ENCODE measurements at regions not wholly inside any gene's neighbourhood (a gene's known extent, or its start where the extent isn't known, plus 50 kb on each side); places are given as distances from the start of the nearest gene placed in this dataset.
"Not testable (repeated sequence)": the region's sequence is repeated elsewhere in the genome, so short reads cannot be mapped to it uniquely, and the experiment has no call there.

DNA sequence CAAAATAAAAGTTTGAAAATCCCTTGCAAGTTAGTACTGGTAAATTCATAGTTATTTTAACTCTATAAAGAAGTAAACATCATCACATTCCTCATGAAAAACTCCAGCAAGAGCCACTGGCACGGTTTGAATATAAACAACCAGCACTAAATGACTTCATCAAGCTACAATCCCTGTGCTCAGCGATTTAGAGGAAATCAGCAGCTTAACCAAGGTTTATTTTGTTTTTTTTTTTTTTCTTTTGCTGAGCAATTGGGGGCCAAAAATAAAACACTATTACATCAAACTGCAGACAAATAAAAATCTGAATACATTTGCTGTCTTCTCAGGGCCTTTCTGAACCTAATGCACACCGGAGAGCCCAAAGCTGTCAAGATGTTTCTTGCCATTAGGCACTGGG is 106.2 kb upstream of the SLC24A2 start:
- H3K27me3 ChIP-seq (ENCODE audit: control insufficient read depth in 1 of 2, insufficient read depth in 2 of 2, low read length in 2 of 2) = no peaks in the 10 kb centered on the region

DNA sequence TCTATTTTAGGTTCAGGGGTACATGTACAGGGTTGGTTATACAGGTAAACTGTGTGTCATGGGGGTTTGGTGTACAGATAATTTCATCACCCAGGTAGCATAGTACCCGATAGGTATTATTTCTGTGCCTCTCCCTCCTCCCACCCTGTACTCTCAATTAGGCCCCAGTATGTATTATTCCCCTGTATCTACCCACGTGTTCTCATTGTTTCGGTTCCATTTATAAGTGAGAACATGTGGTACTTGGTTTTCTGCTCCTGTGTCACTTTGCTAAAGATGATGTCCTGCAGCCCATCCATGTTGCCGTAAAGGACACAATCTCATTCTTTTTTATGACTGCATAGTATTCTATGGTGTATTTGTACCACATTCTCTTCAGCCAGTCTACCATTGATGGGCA is 96.8 kb upstream of the SLC24A2 start:
- Histone ChIP-seq H3K36me3 (ENCODE audit: insufficient read depth, low read length) (no peaks in the 10 kb centered on the region), H3K4me3 (ENCODE audit: low read depth in 1 of 2, low read length in 2 of 2) (no peak overlapping the region), H3K9me3 (ENCODE audit: low read length) (no peaks in the 10 kb centered on the region), H3K4me1 (ENCODE audit: insufficient read depth, low read length) (no peaks in the 10 kb centered on the region), H3K27me3 (ENCODE audit: control insufficient read depth in 1 of 2, insufficient read depth in 2 of 2, low read length in 2 of 2) (no peaks in the 10 kb centered on the region), H3K27ac (ENCODE audit: low read depth, low read length) (no peak overlapping the region), H3K9ac (ENCODE audit: low read length) (no peak overlapping the region)

More for the DNA sequence above, 106.2 kb upstream of the SLC24A2 start:
- Histone ChIP-seq H3K36me3 (ENCODE audit: insufficient read depth, low read length) (no peaks in the 10 kb centered on the region), H3K4me3 (ENCODE audit: low read depth in 1 of 2, low read length in 2 of 2) (no peak overlapping the region), H3K4me1 (ENCODE audit: insufficient read depth, low read length) (no peaks in the 10 kb centered on the region), H3K27ac (ENCODE audit: low read depth, low read length) (no peak overlapping the region), H3K9ac (ENCODE audit: low read length) (no peak overlapping the region), H3K9me3 (ENCODE audit: low read length) (no peaks in the 10 kb centered on the region)

DNA sequence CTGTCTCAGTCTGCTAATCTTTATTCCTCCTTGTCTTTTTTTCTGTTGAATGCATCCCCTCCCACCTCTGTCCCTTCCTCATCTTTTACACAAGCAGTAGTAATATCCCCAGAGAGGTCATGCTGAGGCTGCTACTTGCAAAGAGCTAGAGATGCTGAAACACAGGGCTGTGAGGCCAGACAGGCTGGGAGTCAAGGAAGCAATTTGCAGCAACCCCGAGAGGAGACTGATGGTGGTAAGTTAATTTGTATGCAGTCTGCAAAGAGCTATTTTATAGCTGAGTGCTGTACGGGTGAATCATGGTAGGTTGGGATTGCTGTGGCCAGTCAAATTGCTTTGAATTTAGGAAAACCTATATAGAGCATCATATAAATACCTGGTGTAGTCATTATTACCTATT is 90.2 kb upstream of the SLC24A2 start:
- Histone ChIP-seq H3K27ac (ENCODE audit: low read depth, low read length) (no peak overlapping the region), H3K9ac (ENCODE audit: low read length) (no peak overlapping the region), H3K36me3 (ENCODE audit: insufficient read depth, low read length) (no peaks in the 10 kb centered on the region), H3K9me3 (ENCODE audit: low read length) (no peaks in the 10 kb centered on the region), H3K4me3 (ENCODE audit: low read depth in 1 of 2, low read length in 2 of 2) (no peak overlapping the region), H3K27me3 (ENCODE audit: control insufficient read depth in 1 of 2, insufficient read depth in 2 of 2, low read length in 2 of 2) (no peaks in the 10 kb centered on the region), H3K4me1 (ENCODE audit: insufficient read depth, low read length) (no peaks in the 10 kb centered on the region)

DNA sequence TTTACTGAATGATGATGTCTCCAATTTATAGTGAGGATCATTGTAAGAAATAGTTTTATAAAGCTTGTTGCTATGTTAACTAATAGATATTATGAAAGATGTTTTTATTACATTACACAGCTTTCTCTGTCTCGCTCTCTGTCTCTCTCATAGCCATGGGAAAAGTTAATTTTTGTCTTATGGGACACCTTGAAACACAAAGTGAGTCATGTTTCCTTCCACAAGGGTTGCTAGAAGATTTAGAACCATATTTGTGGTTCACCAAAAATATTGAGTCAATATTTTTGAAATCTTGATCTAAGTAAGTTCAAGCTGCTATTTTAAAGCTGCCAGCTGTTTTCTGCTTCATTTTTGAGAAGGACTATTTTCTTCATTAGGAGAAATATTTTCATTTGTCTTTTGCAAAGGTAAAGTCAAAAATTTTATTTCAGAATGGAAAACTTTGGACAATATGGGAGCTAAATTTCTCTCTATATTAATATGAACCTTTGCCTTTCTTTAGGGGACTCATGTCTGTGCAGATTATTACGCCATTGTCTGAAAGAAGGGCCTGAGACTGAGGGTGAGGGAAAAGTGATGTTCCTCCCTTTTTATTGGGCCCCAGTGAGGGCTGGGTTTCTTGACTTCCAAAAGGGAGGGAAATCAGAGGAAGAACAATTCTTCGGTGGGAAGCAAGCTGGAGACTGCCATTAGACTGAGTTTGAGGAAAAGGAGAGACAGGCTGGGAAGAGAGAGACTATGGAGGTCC is 87.9 kb upstream of the SLC24A2 start:
- Histone ChIP-seq H3K36me3 (ENCODE audit: insufficient read depth, low read length) (no peaks in the 10 kb centered on the region), H3K9ac (ENCODE audit: low read length) (no peak overlapping the region), H3K27ac (ENCODE audit: low read depth, low read length) (no peak overlapping the region), H3K27me3 (ENCODE audit: control insufficient read depth in 1 of 2, insufficient read depth in 2 of 2, low read length in 2 of 2) (no peaks in the 10 kb centered on the region), H3K4me3 (ENCODE audit: low read depth in 1 of 2, low read length in 2 of 2) (no peak overlapping the region), H3K9me3 (ENCODE audit: low read length) (no peaks in the 10 kb centered on the region), H3K4me1 (ENCODE audit: insufficient read depth, low read length) (no peaks in the 10 kb centered on the region)

DNA sequence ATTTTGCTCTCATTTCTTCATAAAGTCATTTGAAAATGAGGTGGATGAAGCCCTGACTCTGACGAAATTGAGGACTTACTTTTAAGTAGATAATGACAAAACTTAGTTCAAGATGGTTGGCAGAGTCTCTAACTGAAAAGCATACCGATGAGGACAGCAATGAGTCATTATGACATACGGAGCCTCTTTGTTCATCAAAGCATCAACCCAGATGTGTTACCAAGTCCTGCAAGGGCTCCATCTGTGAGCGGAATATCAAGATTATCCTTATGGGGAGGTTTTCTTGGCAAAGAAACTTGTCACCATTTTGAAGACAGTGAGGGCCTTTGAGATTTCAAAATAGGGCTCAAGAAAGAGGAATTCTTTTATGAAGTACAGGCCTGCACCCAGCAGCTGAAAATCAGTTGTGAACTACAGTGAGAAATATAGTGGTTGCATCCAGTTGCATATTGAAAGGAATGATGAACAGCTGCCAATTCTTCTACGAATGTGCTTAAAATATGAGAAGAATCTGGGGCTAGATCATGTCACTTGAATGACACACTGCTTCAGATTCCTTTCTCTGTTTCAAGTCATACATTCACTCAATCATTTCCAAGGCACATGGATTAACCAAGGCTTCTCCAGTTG is 86.6 kb upstream of the SLC24A2 start:
- H3K4me1 ChIP-seq (ENCODE audit: insufficient read depth, low read length) = no peaks in the 10 kb centered on the region
- no peak overlapping the region for H3K4me3 ChIP-seq (ENCODE audit: low read depth in 1 of 2, low read length in 2 of 2)
- no peak overlapping the region for H3K27ac ChIP-seq (ENCODE audit: low read depth, low read length)
- no peaks in the 10 kb centered on the region for H3K27me3 ChIP-seq (ENCODE audit: control insufficient read depth in 1 of 2, insufficient read depth in 2 of 2, low read length in 2 of 2)
- no peaks in the 10 kb centered on the region for H3K9me3 ChIP-seq (ENCODE audit: low read length)
- H3K36me3 ChIP-seq (ENCODE audit: insufficient read depth, low read length) = no peaks in the 10 kb centered on the region
- no peak overlapping the region for H3K9ac ChIP-seq (ENCODE audit: low read length)

DNA sequence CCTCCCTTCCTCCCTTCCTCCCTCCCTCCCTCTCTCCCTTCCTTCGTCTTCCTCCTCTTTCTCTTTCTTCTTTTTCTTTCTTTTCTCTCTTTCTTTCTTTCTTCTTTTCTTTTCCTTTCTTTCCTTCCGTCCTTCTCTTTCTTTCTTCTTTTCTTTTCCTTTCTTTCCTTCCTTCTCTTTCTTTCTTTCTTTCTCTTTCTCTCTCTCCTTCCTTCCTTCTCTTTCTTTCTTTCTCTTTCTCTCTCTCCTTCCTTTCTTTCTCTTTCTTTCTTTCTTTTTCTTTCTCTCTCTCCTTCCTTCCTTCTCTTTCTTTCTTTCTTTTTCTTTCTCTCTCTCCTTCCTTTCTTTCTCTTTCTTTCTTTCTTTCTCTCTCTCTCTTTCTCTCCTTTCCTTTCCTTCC is 84.4 kb upstream of the SLC24A2 start:
- not testable (repeated sequence) for H3K4me1 ChIP-seq (ENCODE audit: insufficient read depth, low read length); H3K9me3 ChIP-seq (ENCODE audit: low read length); H3K27ac ChIP-seq (ENCODE audit: low read depth, low read length); H3K9ac ChIP-seq (ENCODE audit: low read length); H3K27me3 ChIP-seq (ENCODE audit: control insufficient read depth in 1 of 2, insufficient read depth in 2 of 2, low read length in 2 of 2); H3K36me3 ChIP-seq (ENCODE audit: insufficient read depth, low read length); H3K4me3 ChIP-seq (ENCODE audit: low read depth in 1 of 2, low read length in 2 of 2)

DNA sequence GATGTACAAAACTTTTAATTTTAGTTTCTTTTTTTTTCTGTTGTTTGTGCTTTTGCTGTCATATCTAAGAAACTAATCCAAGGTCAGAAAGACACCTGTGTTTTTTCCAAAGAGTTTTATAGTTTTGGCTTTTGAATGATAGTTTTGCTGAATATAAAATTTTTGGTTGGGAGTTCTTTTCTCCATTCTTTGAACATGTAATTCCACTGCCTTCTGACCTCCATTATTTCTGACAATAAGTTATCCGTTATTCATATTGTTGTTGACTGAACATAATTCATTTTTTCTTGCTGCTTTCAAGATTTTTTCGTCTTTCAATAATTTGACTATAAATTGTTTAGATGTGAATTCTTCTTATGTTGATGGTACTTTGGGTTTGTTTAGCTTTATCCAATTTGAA is 82.2 kb upstream of the SLC24A2 start:
- Histone ChIP-seq H3K4me3 (ENCODE audit: low read depth in 1 of 2, low read length in 2 of 2) (no peak overlapping the region), H3K9me3 (ENCODE audit: low read length) (no peaks in the 10 kb centered on the region), H3K27ac (ENCODE audit: low read depth, low read length) (no peak overlapping the region), H3K4me1 (ENCODE audit: insufficient read depth, low read length) (no peaks in the 10 kb centered on the region), H3K36me3 (ENCODE audit: insufficient read depth, low read length) (no peaks in the 10 kb centered on the region), H3K9ac (ENCODE audit: low read length) (no peak overlapping the region), H3K27me3 (ENCODE audit: control insufficient read depth in 1 of 2, insufficient read depth in 2 of 2, low read length in 2 of 2) (no peaks in the 10 kb centered on the region)

DNA sequence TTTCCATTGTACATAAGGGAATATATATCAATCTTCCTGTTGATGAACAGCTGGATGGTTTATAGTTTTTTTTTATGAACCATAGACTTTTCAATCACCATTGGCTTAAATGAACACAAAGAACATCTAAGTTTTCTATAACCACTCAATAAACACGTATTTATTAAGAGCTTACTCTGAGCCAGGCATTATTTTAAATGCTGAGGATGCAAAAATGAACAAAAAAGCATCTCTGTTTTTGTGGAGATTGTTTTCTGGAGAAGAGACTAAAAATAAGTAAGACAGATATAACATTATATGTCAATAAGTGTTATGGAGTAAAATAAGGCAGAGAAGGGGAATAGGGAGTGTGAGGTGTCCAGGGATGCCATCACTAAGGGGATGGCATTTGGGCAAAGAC is 52.1 kb upstream of the SLC24A2 start:
- Histone ChIP-seq H3K27ac (ENCODE audit: low read depth, low read length) (no peak overlapping the region), H3K4me1 (ENCODE audit: insufficient read depth, low read length) (no peaks in the 10 kb centered on the region), H3K9me3 (ENCODE audit: low read length) (no peaks in the 10 kb centered on the region), H3K27me3 (ENCODE audit: control insufficient read depth in 1 of 2, insufficient read depth in 2 of 2, low read length in 2 of 2) (no peaks in the 10 kb centered on the region), H3K9ac (ENCODE audit: low read length) (no peak overlapping the region), H3K36me3 (ENCODE audit: insufficient read depth, low read length) (no peaks in the 10 kb centered on the region), H3K4me3 (ENCODE audit: low read depth in 1 of 2, low read length in 2 of 2) (no peak overlapping the region)
